ENCODE measurements at regions not wholly inside any gene's neighbourhood (a gene's known extent, or its start where the extent isn't known, plus 50 kb on each side); places are given as distances from the start of the nearest gene placed in this dataset.

GRCh38 chr5:68446487-68446894, 230.9 kb downstream of the PIK3R1 start:
- FAIRE-seq (no peak), DNase-seq (ENCODE audit: extremely low read depth in 1 of 4, low spot score in 3 of 4) (no peak), ATAC-seq (no peak)
- CTCF ChIA-PET (ENCODE audit: low intra/inter-chr PET ratio): no interaction called here
- no peak overlapping the region for H3K27ac ChIP-seq (ENCODE audit: extremely low read depth, low read depth, low read length)
- no peaks in the 10 kb centered on the region for H4K20me1 ChIP-seq (replicated peaks; ENCODE audit: control insufficient read depth, insufficient read depth, low read length)
- no peaks in the 10 kb centered on the region for H3K27me3 ChIP-seq (ENCODE audit: control insufficient read depth in 2 of 2, insufficient read depth in 2 of 2, low read length in 2 of 2)
- POLR2A ChIA-PET: interaction anchor here (1.0 to 1.3 kb wide), 3 partner anchors 8 to 23 kb away, joined by 3 to 7 read pairs (median 3); no protein-coding TSS in a partner anchor
- 82% methylated on average over 1 of the region's 1 CpG for WGBS (ENCODE audit: insufficient coverage, low coverage, missing lambda C conversion rate)
- TF ChIP-seq CEBPZ (IDR thresholded peaks at IDR 0.05; ENCODE audit: borderline replicate concordance, low read depth, low read length): no peak
- TF ChIP-seq PKNOX1 (IDR thresholded peaks at IDR 0.05): no peak
- TF ChIP-seq FOXK2 (conservative IDR thresholded peaks at IDR 0.05 in 1 of 2, IDR thresholded peaks at IDR 0.05 in 1 of 2; ENCODE audit: low read depth in 2 of 2): no peak
- TF ChIP-seq CUX1 (CRISPR knock-in tag; IDR thresholded peaks at IDR 0.05): no peak
- H3K4me2 ChIP-seq (ENCODE audit: insufficient read depth, low read length): no peak overlapping the region
- no peak overlapping the region for H3K9ac ChIP-seq (ENCODE audit: insufficient read depth in 1 of 2, low read depth in 2 of 2, low read length in 2 of 2)
- intact Hi-C loops (cut with micrococcal nuclease) (no loop called here), in situ Hi-C loops (cut with MboI) (no loop called here)
- BruUV-seq (replicated peaks): no TSS peak
- no peak overlapping the region for H2AFZ ChIP-seq (ENCODE audit: low read depth, low read length)
- no peaks in the 10 kb centered on the region for H3K9me1 ChIP-seq (ENCODE audit: control insufficient read depth, insufficient read depth, low read length)
- no peaks in the 10 kb centered on the region for H3K36me3 ChIP-seq (ENCODE audit: control insufficient read depth, insufficient read depth, low read length)
- H3K79me2 ChIP-seq (ENCODE audit: control insufficient read depth, insufficient read depth, low read length): no peaks in the 10 kb centered on the region
- H3K4me3 ChIP-seq: no peak overlapping the region
- no peaks in the 10 kb centered on the region for H3K9me3 ChIP-seq (replicated peaks; ENCODE audit: control insufficient read depth, insufficient read depth, low read depth, low read length)
- peaks cover 0 to 4% of the 10 kb centered on the region in 2 experiments; a peak in 2 of 5 replicates for H3K4me1 ChIP-seq (replicated peaks in 1 of 2; ENCODE audit: control insufficient read depth in 2 of 2, insufficient read depth in 2 of 2, low read length in 2 of 2)

Data from K562 (cell line).